ENCODE measurements at regions not wholly inside any gene's neighbourhood (a gene's known extent, or its start where the extent isn't known, plus 50 kb on each side); places are given as distances from the start of the nearest gene placed in this dataset.

DNA sequence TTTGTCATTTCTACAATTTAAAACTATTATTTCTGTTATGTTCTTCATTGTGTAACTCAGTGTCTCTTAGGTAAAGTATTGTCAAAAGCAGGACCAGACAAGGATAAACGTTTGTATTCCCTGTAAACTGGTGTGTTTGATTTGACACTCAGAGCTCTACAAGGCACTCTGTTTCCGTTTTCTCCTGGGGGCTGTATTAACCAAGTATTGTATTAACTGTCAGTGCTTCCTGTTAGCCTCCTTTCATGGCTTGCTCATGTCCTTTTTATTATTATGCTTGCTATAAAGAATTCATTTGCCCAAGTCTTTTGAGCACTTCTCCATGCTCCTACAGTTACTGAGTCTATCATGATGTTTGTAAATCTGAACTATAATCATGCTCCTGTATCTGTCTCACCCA lies 323.7 kb downstream of the LPIN1 start:
- TF ChIP-seq GATA2 (IDR thresholded peaks at IDR 0.05; ENCODE audit: low read depth, low read length) (no peak), GATA3 (IDR thresholded peaks at IDR 0.05; ENCODE audit: low read depth, low read length) (no peak)

Measured in SH-SY5Y (cell line).